IMR-90 (cell line): ENCODE measurements at regions not wholly inside any gene's neighbourhood (a gene's known extent, or its start where the extent isn't known, plus 50 kb on each side); places are given as distances from the start of the nearest gene placed in this dataset.

Experiments used
- ATAC-seq: fragments of 200-7000 bp; cut with Tn5 transposase; 2 replicates; pipeline ENCODE4 v1.9.1; 2020; ENCODE audit warnings: low read depth, mild to moderate bottlenecking, moderate library complexity
- BruUV-seq: library from RNA; stranded (reverse); fragments of 400-500 nt; replicated peaks from 2 replicates; lab custom pipeline; 2021; lab: Mats Ljungman, UMichigan
- CTCF ChIA-PET: fragments of 300-600 bp; formaldehyde crosslinking; extraction: SDS; loops from one replicate; lab custom pipeline; 2021; ENCODE audit warnings: antibody characterized with exemption; lab: Yijun Ruan, JAX
- POLR2A ChIA-PET: fragments of 300-600 bp; sonication (Branson Sonifier 250); formaldehyde crosslinking; loops from one replicate; lab custom pipeline; 2022; ENCODE audit warnings: antibody characterized with exemption; ENCODE audit not compliant: unreplicated experiment; lab: Charles Lee
- DNase-seq: peaks from one replicate; pipeline ENCODE4 v3.0.0; 2013
- H2AFZ ChIP-seq: replicated peaks from 2 replicates; pipeline ENCODE3; 2013; ENCODE audit warnings: low read length, mild to moderate bottlenecking; ENCODE audit not compliant: poor library complexity
- H2AK5ac ChIP-seq: 2 replicates; pipeline ENCODE4 v1.6.1; 2013; ENCODE audit warnings: low read depth, low read length, inconsistent platforms
- H2AK9ac ChIP-seq: replicated peaks from 2 replicates; pipeline ENCODE3; 2013; ENCODE audit warnings: mild to moderate bottlenecking, low read depth, low read length, moderate library complexity; ENCODE audit not compliant: poor library complexity
- H2BK120ac ChIP-seq: 2 replicates; pipeline ENCODE4 v1.6.1; 2013; ENCODE audit warnings: low read depth, low read length, inconsistent platforms
- H2BK15ac ChIP-seq: 3 replicates; pipeline ENCODE4 v1.6.1; 2013; ENCODE audit warnings: low read depth, low read length, inconsistent platforms
- H2BK20ac ChIP-seq: 2 replicates; pipeline ENCODE4 v1.6.1; 2013; ENCODE audit warnings: low read depth, mild to moderate bottlenecking, inconsistent platforms, low read length, moderate library complexity
- H2BK5ac ChIP-seq: 2 replicates; pipeline ENCODE4 v1.6.1; 2013; ENCODE audit warnings: mild to moderate bottlenecking, low read depth, low read length, inconsistent platforms; ENCODE audit not compliant: poor library complexity, severe bottlenecking
- H3K14ac ChIP-seq: replicated peaks from 2 replicates; pipeline ENCODE4 v1.6.1; 2013; ENCODE audit warnings: low read depth, low read length, inconsistent platforms
- H3K18ac ChIP-seq: 2 replicates; pipeline ENCODE4 v1.6.1; 2013; ENCODE audit warnings: low read depth, low read length, control low read depth
- H3K23ac ChIP-seq: 2 replicates; pipeline ENCODE4 v1.6.1; 2013; ENCODE audit warnings: low read depth, low read length, inconsistent platforms
- H3K27ac ChIP-seq: 2 replicates; pipeline ENCODE4 v1.5.1; 2013; ENCODE audit warnings: mild to moderate bottlenecking, control low read depth, low read length; ENCODE audit not compliant: insufficient read depth
- H3K27me3 ChIP-seq: 2 replicates; pipeline ENCODE4 v1.6.1; 2013; ENCODE audit warnings: low read length; ENCODE audit not compliant: control insufficient read depth, insufficient read depth
- H3K36me3 ChIP-seq: 2 replicates; pipeline ENCODE4 v1.6.1; 2013; ENCODE audit warnings: low read length, mixed read lengths; ENCODE audit not compliant: control insufficient read depth, insufficient read depth
- H3K4ac ChIP-seq: 2 replicates; pipeline ENCODE4 v1.6.1; 2013; ENCODE audit warnings: low read depth, low read length, inconsistent platforms
- H3K4me1 ChIP-seq: 2 replicates; pipeline ENCODE4 v1.6.1; 2013; ENCODE audit warnings: low read length, mixed read lengths; ENCODE audit not compliant: control insufficient read depth, insufficient read depth
- H3K4me2 ChIP-seq: 2 replicates; pipeline ENCODE4 v1.6.1; 2013; ENCODE audit warnings: low read depth, mild to moderate bottlenecking, control low read depth, low read length, moderate library complexity
- H3K4me3 ChIP-seq: 2 replicates; pipeline ENCODE4 v1.5.1; 2013; ENCODE audit warnings: low read depth, mild to moderate bottlenecking, control low read depth, low read length, moderate library complexity; ENCODE audit not compliant: insufficient read depth
- H3K56ac ChIP-seq: 2 replicates; pipeline ENCODE4 v1.6.1; 2013; ENCODE audit warnings: low read length, inconsistent platforms; ENCODE audit not compliant: insufficient read depth; ENCODE audit errors: extremely low read depth
- H3K79me1 ChIP-seq, 2 experiments: 2 replicates each; pipeline ENCODE4 v1.6.1; 2013; ENCODE audit warnings: low read length in 2 of 2, inconsistent platforms in 1 of 2, low read depth in 1 of 2
- H3K9ac ChIP-seq: 2 replicates; pipeline ENCODE4 v1.6.1; 2013; ENCODE audit warnings: low read depth, low read length, control low read depth
- H3K9me1 ChIP-seq: 2 replicates; pipeline ENCODE4 v1.6.1; 2013; ENCODE audit warnings: low read length, inconsistent platforms; ENCODE audit not compliant: insufficient read depth
- H3K9me3 ChIP-seq: 2 replicates; pipeline ENCODE4 v1.6.1; 2013; ENCODE audit warnings: low read length; ENCODE audit not compliant: control insufficient read depth, insufficient read depth
- H4K20me1 ChIP-seq: 2 replicates; pipeline ENCODE4 v1.6.1; 2013; ENCODE audit warnings: low read length, inconsistent platforms; ENCODE audit not compliant: insufficient read depth
- H4K5ac ChIP-seq: 2 replicates; pipeline ENCODE4 v1.6.1; 2013; ENCODE audit warnings: mild to moderate bottlenecking, low read depth, low read length, control low read depth
- H4K8ac ChIP-seq, 2 experiments: 2 replicates each; pipeline ENCODE4 v1.6.1; 2013; ENCODE audit warnings: low read depth in 2 of 2, low read length in 2 of 2, control low read depth in 1 of 2, inconsistent platforms in 1 of 2
- H4K91ac ChIP-seq: 2 replicates; pipeline ENCODE4 v1.6.1; 2013; ENCODE audit warnings: low read depth, low read length, inconsistent platforms; ENCODE audit not compliant: insufficient read depth
- MXI1 ChIP-seq: IDR thresholded peaks from 2 replicates; pipeline ENCODE4 v1.6.1; 2012; ENCODE audit warnings: low read depth, mild to moderate bottlenecking, low read length, moderate library complexity, borderline replicate concordance
- WGBS, 2 experiments: methylation state at CpG; one replicate each; pipeline versions ENCODE4 v1.1.5 to v1.1.7; 2013; ENCODE audit warnings: missing lambda C conversion rate in 2 of 2; ENCODE audit not compliant: insufficient read length in 1 of 2; ENCODE audit errors: extremely low coverage in 2 of 2; 5-methylcytosine and 5-hydroxymethylcytosine counted together
- dilution Hi-C: fragments of 300-500 bp; cut with HindIII; formaldehyde crosslinking; loops from one replicate; pipeline ENCODE4 v1.14.3; 2018; ENCODE audit warnings: low sequenced_read_pairs; ENCODE audit not compliant: unreplicated experiment
- in situ Hi-C: fragments of 300-500 bp; cut with MboI; formaldehyde crosslinking; loops from 3 replicates; pipeline ENCODE4 v1.14.3; 2019; ENCODE audit warnings: low sequenced_read_pairs, inconsistent platforms, mixed read lengths
- intact Hi-C: fragments of 100-400 bp; cut with micrococcal nuclease; formaldehyde crosslinking; loops from 2 replicates; pipeline ENCODE4 v1.10.0; 2022

DNA sequence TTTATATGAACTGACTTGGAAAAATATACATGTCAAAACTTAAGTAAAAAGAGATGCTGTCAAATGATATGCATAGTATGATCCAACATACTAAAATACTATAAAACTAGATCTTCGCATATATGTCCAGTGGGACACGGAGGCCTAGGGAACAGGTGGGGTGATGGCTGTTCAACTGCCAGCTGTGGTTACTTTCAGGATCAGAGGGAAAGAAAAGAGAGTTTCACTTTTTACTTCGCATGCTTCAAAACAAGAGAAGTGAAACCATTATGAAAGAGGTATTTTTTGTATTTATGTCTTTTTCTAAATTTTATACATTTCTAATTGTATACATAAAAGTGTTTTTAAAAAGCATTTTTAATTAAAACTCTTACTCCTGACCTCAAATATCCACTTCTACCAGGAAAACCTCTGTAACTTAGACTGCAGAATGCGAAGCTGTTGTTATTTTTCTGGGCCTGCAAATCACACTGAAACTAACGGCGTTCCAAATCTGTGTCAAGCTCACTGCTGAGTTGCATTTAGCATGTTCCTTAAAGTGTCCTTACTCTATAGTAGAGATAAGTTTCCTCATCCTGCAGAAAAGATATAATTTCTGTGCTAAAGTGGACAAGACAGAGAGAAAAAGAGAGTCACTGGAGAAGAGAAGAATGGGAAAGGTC lies 97.8 kb upstream of the SLC35G4 start:
- Histone ChIP-seq H4K91ac (no peak overlapping the region), H2AK5ac (no peak overlapping the region), H3K27me3 (peaks cover 2% of the 10 kb centered on the region; the same call in 1 of the 2 replicates), H2AK9ac (no peak overlapping the region), H4K8ac (no peak overlapping the region), H2BK20ac (no peak overlapping the region), H3K56ac (no peak overlapping the region), H3K9ac (no peak overlapping the region), H3K23ac (no peak overlapping the region), H2BK5ac (no peak overlapping the region), H3K27ac (no peak overlapping the region), H3K4me1 (no peaks in the 10 kb centered on the region), H2AFZ (no peak overlapping the region), H3K4me3 (no peak overlapping the region), H3K18ac (no peak overlapping the region), H4K5ac (no peak overlapping the region), H3K9me3 (no peaks in the 10 kb centered on the region), H3K14ac (no peak overlapping the region), H3K4ac (no peak overlapping the region), H3K79me1 (no peaks in the 10 kb centered on the region), H3K4me2 (no peak overlapping the region), H4K20me1 (no peaks in the 10 kb centered on the region), H3K9me1 (no peaks in the 10 kb centered on the region), H3K36me3 (no peaks in the 10 kb centered on the region), H2BK15ac (no peak overlapping the region), H2BK120ac (no peak overlapping the region)
- in situ Hi-C loops (no loop called here), intact Hi-C loops (loop anchor here (10.0 kb wide), 2 partner anchors 357 to 467 kb away; no protein-coding TSS in a partner anchor), dilution Hi-C loops (no loop called here)
- TF ChIP-seq MXI1, result no peak
- no TSS peak for BruUV-seq
- ATAC-seq (no peak), DNase-seq (no peak)
- WGBS, 2 experiments, result no CpG with 5 or more reads among the region's 6 CpGs
- ChIA-PET POLR2A (no interaction called here), CTCF (interaction anchor here (2.5 kb wide), 1 partner anchor 200 kb away, joined by 18 read pairs; no protein-coding TSS in a partner anchor)
